GM23338 (cell line): ENCODE measurements at regions not wholly inside any gene's neighbourhood (a gene's known extent, or its start where the extent isn't known, plus 50 kb on each side); places are given as distances from the start of the nearest gene placed in this dataset.

Experiments used
- ATAC-seq: fragments of 200-7000 bp; cut with Tn5 transposase; 3 replicates; pipeline ENCODE4 v1.9.1; 2020
- DNase-seq: peaks from one replicate; pipeline ENCODE4 v3.0.0-alpha.2; 2015; ENCODE audit warnings: low spot score
- H2AFZ ChIP-seq: fragments of 200-600 bp; sonication (generic); 2 replicates; pipeline ENCODE4 v1.8.0; 2016; ENCODE audit warnings: antibody characterized with exemption, mild to moderate bottlenecking, moderate library complexity
- H3F3A ChIP-seq: fragments of 200-600 bp; sonication (generic); replicated peaks from 2 replicates; pipeline ENCODE4 v1.8.0; 2017; ENCODE audit warnings: antibody characterized with exemption, mixed run types, low read depth
- H3K27ac ChIP-seq: fragments of 200-600 bp; sonication (generic); 2 replicates; pipeline ENCODE4 v1.6.1; 2016; ENCODE audit warnings: low read depth
- H3K27me3 ChIP-seq: fragments of 200-600 bp; sonication (generic); 2 replicates; pipeline ENCODE4 v1.8.0; 2016; ENCODE audit warnings: mild to moderate bottlenecking, mixed run types, moderate library complexity; ENCODE audit not compliant: insufficient read depth
- H3K36me3 ChIP-seq: fragments of 200-600 bp; sonication (generic); 2 replicates; pipeline ENCODE4 v1.8.0; 2016; ENCODE audit warnings: mild to moderate bottlenecking; ENCODE audit not compliant: insufficient read depth
- H3K4me1 ChIP-seq: fragments of 200-600 bp; sonication (generic); 2 replicates; pipeline ENCODE4 v1.8.0; 2016; ENCODE audit warnings: mild to moderate bottlenecking, moderate library complexity; ENCODE audit not compliant: insufficient read depth
- H3K4me2 ChIP-seq: fragments of 200-600 bp; sonication (generic); 2 replicates; pipeline ENCODE4 v1.7.1; 2017; ENCODE audit warnings: mixed run types
- H3K4me3 ChIP-seq: fragments of 200-600 bp; sonication (generic); 2 replicates; pipeline ENCODE4 v1.6.1; 2016; ENCODE audit warnings: mixed run types
- H3K79me2 ChIP-seq: fragments of 200-600 bp; sonication (generic); replicated peaks from 2 replicates; pipeline ENCODE4 v1.8.0; 2017; ENCODE audit warnings: mild to moderate bottlenecking; ENCODE audit not compliant: insufficient read depth
- H3K9me2 ChIP-seq: fragments of 200-600 bp; sonication (generic); 2 replicates; pipeline ENCODE4 v1.8.0; 2017; ENCODE audit not compliant: insufficient read depth
- H4K20me1 ChIP-seq: fragments of 200-600 bp; sonication (generic); replicated peaks from 2 replicates; pipeline ENCODE4 v1.8.0; 2017; ENCODE audit warnings: mild to moderate bottlenecking; ENCODE audit not compliant: insufficient read depth
- H3K27ac Mint-ChIP-seq: 2 replicates; pipeline ENCODE4 v1.8.0; 2020; ENCODE audit warnings: inconsistent platforms, mild to moderate bottlenecking, moderate library complexity, mixed read lengths
- H3K27me3 Mint-ChIP-seq: 3 replicates; pipeline ENCODE4 v1.8.0; 2022; ENCODE audit warnings: low read depth, mild to moderate bottlenecking, moderate library complexity, mixed read lengths, inconsistent platforms; ENCODE audit not compliant: insufficient read depth, poor library complexity
- H3K36me3 Mint-ChIP-seq: 3 replicates; pipeline ENCODE4 v1.8.0; 2021; ENCODE audit warnings: low read depth, mild to moderate bottlenecking, inconsistent platforms, moderate library complexity, mixed read lengths
- H3K4me1 Mint-ChIP-seq: 3 replicates; pipeline ENCODE4 v1.8.0; 2020; ENCODE audit warnings: mild to moderate bottlenecking, inconsistent platforms, mixed read lengths
- H3K4me3 Mint-ChIP-seq: 3 replicates; pipeline ENCODE4 v1.8.0; 2021; ENCODE audit warnings: moderate library complexity, mild to moderate bottlenecking, inconsistent platforms, mixed read lengths
- H3K9me3 Mint-ChIP-seq: 3 replicates; pipeline ENCODE4 v1.8.0; 2020; ENCODE audit warnings: moderate library complexity, mild to moderate bottlenecking, inconsistent platforms, mixed read lengths
- CREB1 ChIP-seq: fragments of 250-450 bp; sonication (Bioruptor Pico); IDR thresholded peaks from 2 replicates; pipeline ENCODE4 v1.5.0; 2020; ENCODE audit warnings: low read depth, mild to moderate bottlenecking, moderate library complexity
- CTCF ChIP-seq, 2 experiments: fragments of 200-600 bp in 1 of 2; sonication (generic) in 1 of 2; conservative IDR thresholded peaks; 2 replicates each; pipeline versions ENCODE4 v1.5.1 to v1.6.1; 2016 to 2017; ENCODE audit warnings: antibody characterized with exemption in 2 of 2, low read depth in 2 of 2, mild to moderate bottlenecking in 2 of 2, moderate library complexity in 1 of 2
- ETS1 ChIP-seq: IDR thresholded peaks from 2 replicates; pipeline ENCODE4 v1.6.1; 2016; ENCODE audit warnings: antibody characterized with exemption
- EZH2 ChIP-seq: fragments of 200-600 bp; sonication (generic); IDR thresholded peaks from one replicate; pipeline ENCODE4 v1.8.0; 2017; ENCODE audit warnings: antibody characterized with exemption, mild to moderate bottlenecking, low read depth; ENCODE audit not compliant: unreplicated experiment
- EZH2phosphoT487 ChIP-seq: fragments of 200-600 bp; sonication (generic); IDR thresholded peaks from one replicate; pipeline ENCODE4 v1.8.1; 2018; ENCODE audit warnings: antibody characterized with exemption; ENCODE audit not compliant: unreplicated experiment
- JUNB ChIP-seq: IDR thresholded peaks from one replicate; pipeline ENCODE4 v1.6.1; 2016; ENCODE audit warnings: antibody characterized with exemption; ENCODE audit not compliant: unreplicated experiment
- NANOG ChIP-seq: IDR thresholded peaks from 2 replicates; pipeline ENCODE4 v1.6.1; 2016; ENCODE audit warnings: antibody characterized with exemption, borderline replicate concordance
- POLR2AphosphoS5 ChIP-seq: IDR thresholded peaks from 2 replicates; pipeline ENCODE4 v1.6.1; 2016; ENCODE audit warnings: antibody characterized with exemption, low read depth
- REST ChIP-seq: IDR thresholded peaks from one replicate; pipeline ENCODE4 v1.6.1; 2018; ENCODE audit warnings: antibody characterized with exemption; ENCODE audit not compliant: unreplicated experiment
- ZNF114 ChIP-seq: fragments of 250-450 bp; sonication (Bioruptor Pico); IDR thresholded peaks from 2 replicates; pipeline ENCODE4 v1.5.0; 2020; ENCODE audit warnings: mild to moderate bottlenecking, moderate library complexity
- ZNF331 ChIP-seq: fragments of 250-450 bp; sonication (Bioruptor Pico); IDR thresholded peaks from 2 replicates; pipeline ENCODE4 v1.5.0; 2020; ENCODE audit warnings: low read depth, mild to moderate bottlenecking, moderate library complexity
- ZNF462 ChIP-seq: fragments of 250-450 bp; sonication (Bioruptor Pico); IDR thresholded peaks from 2 replicates; pipeline ENCODE4 v1.5.0; 2020; ENCODE audit warnings: mild to moderate bottlenecking, moderate library complexity

GRCh38 chr5:8826508-8826907 is 719.4 kb downstream of the SEMA5A start:
- peaks cover 6% of the 10 kb centered on the region; the same call in 1 of the 3 replicates for H3K4me1 Mint-ChIP-seq
- H3K4me1 ChIP-seq = no peaks in the 10 kb centered on the region
- no peak for DNase-seq
- peaks cover 3% of the 10 kb centered on the region; the same call in 2 of the 3 replicates for H3K36me3 Mint-ChIP-seq
- no peak overlapping the region for H3K4me3 Mint-ChIP-seq
- no peak overlapping the region for H3K4me3 ChIP-seq
- H3K27ac ChIP-seq = no peak overlapping the region
- no peaks in the 10 kb centered on the region for H4K20me1 ChIP-seq
- peaks cover 8% of the 10 kb centered on the region; the same call in 2 of the 3 replicates for H3K9me3 Mint-ChIP-seq
- H3K27me3 Mint-ChIP-seq = peaks cover 1% of the 10 kb centered on the region
- peak overlapping the region; percentile 84 for H2AFZ ChIP-seq
- H3K79me2 ChIP-seq = no peaks in the 10 kb centered on the region
- no peaks in the 10 kb centered on the region for H3K36me3 ChIP-seq
- H3K27ac Mint-ChIP-seq = no peak overlapping the region
- ATAC-seq = no peak
- H3F3A ChIP-seq = no peaks in the 10 kb centered on the region
- TF ChIP-seq ZNF462 (CRISPR knock-in tag) (no peak), JUNB (no peak), REST (no peak), ETS1 (no peak), CREB1 (no peak), ZNF331 (CRISPR knock-in tag) (no peak), POLR2AphosphoS5 (no peak), ZNF114 (CRISPR knock-in tag) (no peak), NANOG (no peak), EZH2 (no peak), EZH2phosphoT487 (no peak), CTCF (conservative IDR thresholded peaks at IDR 0.05; ENCODE audit: low read depth in 2 of 2) (no peak)
- peaks cover 3% of the 10 kb centered on the region; the same call in 1 of the 2 replicates for H3K9me2 ChIP-seq
- no peaks in the 10 kb centered on the region for H3K27me3 ChIP-seq
- no peak overlapping the region for H3K4me2 ChIP-seq
